ENCODE measurements at regions not wholly inside any gene's neighbourhood (a gene's known extent, or its start where the extent isn't known, plus 50 kb on each side); places are given as distances from the start of the nearest gene placed in this dataset.

- ChIA-PET CTCF (no interaction called here), RAD21 (ENCODE audit: low non-redundant PET in 1 of 2, low total read pairs in 2 of 2, uncharacterized antibody in 2 of 2, unreplicated experiment in 2 of 2) (no interaction called here), POLR2A (no interaction called here)
- BruUV-seq (replicated peaks): no TSS peak
- no peaks in the 10 kb centered on the region for H3K36me3 ChIP-seq (ENCODE audit: control insufficient read depth in 1 of 2, insufficient read depth in 2 of 2, low read length in 2 of 2)
- H3K79me2 ChIP-seq (ENCODE audit: insufficient read depth, low read length): no peaks in the 10 kb centered on the region
- H4K20me1 ChIP-seq (ENCODE audit: insufficient read depth): no peaks in the 10 kb centered on the region
- H3K9me3 ChIP-seq (ENCODE audit: control insufficient read depth in 1 of 2, insufficient read depth in 1 of 2, low read depth in 1 of 2, low read length in 2 of 2): no peaks in the 10 kb centered on the region
- TF ChIP-seq ZFX (IDR thresholded peaks at IDR 0.05) (no peak), ELF1 (IDR thresholded peaks at IDR 0.05; ENCODE audit: borderline replicate concordance, low read depth) (no peak), POLR2AphosphoS5 (IDR thresholded peaks at IDR 0.05; ENCODE audit: low read depth, low read length) (no peak), SP1 (IDR thresholded peaks at IDR 0.05; ENCODE audit: low read depth) (no peak)
- H3K4me2 ChIP-seq (ENCODE audit: low read length): no peak overlapping the region
- 0 out of 4 replicates have a peak, but pooled peaks cover 0 to 4% of the 10 kb centered on the region in 2 experiments for H3K4me1 ChIP-seq (ENCODE audit: control insufficient read depth in 1 of 2, insufficient read depth in 2 of 2, low read length in 2 of 2)
- H3K9me2 ChIP-seq (ENCODE audit: insufficient read depth): peaks cover 4% of the 10 kb centered on the region; the same call in 1 of the 2 replicates
- no peak overlapping the region for H3K4me3 ChIP-seq (replicated peaks in 1 of 2; ENCODE audit: low read depth in 1 of 2, low read length in 2 of 2)
- H3K9ac ChIP-seq (ENCODE audit: low read length): no peak overlapping the region
- no peak overlapping the region for H3K27ac ChIP-seq (ENCODE audit: low read depth, low read length)
- H3K27me3 ChIP-seq (ENCODE audit: insufficient read depth, low read length): no peaks in the 10 kb centered on the region
- intact Hi-C loops (cut with micrococcal nuclease): no loop called here
- no peak for ATAC-seq
- no peak for DNase-seq (ENCODE audit: low read depth, low spot score)
- H2AFZ ChIP-seq (ENCODE audit: low read depth, low read length, poor library complexity, severe bottlenecking): no peak overlapping the region
Observed at GRCh38 chr2:48045613-48046012, 139.3 kb upstream of the FBXO11 start.

- Histone ChIP-seq H3K4me3 (replicated peaks in 1 of 2; ENCODE audit: low read depth in 1 of 2, low read length in 2 of 2) (no peak overlapping the region), H3K9me3 (ENCODE audit: control insufficient read depth in 1 of 2, insufficient read depth in 1 of 2, low read depth in 1 of 2, low read length in 2 of 2) (no peaks in the 10 kb centered on the region), H3K9ac (ENCODE audit: low read length) (no peak overlapping the region), H3K4me1 (ENCODE audit: control insufficient read depth in 1 of 2, insufficient read depth in 2 of 2, low read length in 2 of 2) (0 out of 4 replicates have a peak, but pooled peaks cover 0 to 4% of the 10 kb centered on the region in 2 experiments), H3K79me2 (ENCODE audit: insufficient read depth, low read length) (no peaks in the 10 kb centered on the region), H3K36me3 (ENCODE audit: control insufficient read depth in 1 of 2, insufficient read depth in 2 of 2, low read length in 2 of 2) (no peaks in the 10 kb centered on the region), H3K27me3 (ENCODE audit: insufficient read depth, low read length) (no peaks in the 10 kb centered on the region), H3K9me2 (ENCODE audit: insufficient read depth) (peaks cover 4% of the 10 kb centered on the region; the same call in 1 of the 2 replicates), H4K20me1 (ENCODE audit: insufficient read depth) (no peaks in the 10 kb centered on the region), H3K27ac (ENCODE audit: low read depth, low read length) (no peak overlapping the region), H2AFZ (ENCODE audit: low read depth, low read length, poor library complexity, severe bottlenecking) (no peak overlapping the region), H3K4me2 (ENCODE audit: low read length) (no peak overlapping the region)
- ChIA-PET CTCF (no interaction called here), POLR2A (no interaction called here), RAD21 (ENCODE audit: low non-redundant PET in 1 of 2, low total read pairs in 2 of 2, uncharacterized antibody in 2 of 2, unreplicated experiment in 2 of 2) (no interaction called here)
- intact Hi-C loops (cut with micrococcal nuclease): no loop called here
- DNase-seq (ENCODE audit: low read depth, low spot score) (no peak), ATAC-seq (no peak)
- BruUV-seq (replicated peaks): no TSS peak
- TF ChIP-seq FOSL1 (IDR thresholded peaks at IDR 0.05; ENCODE audit: low read depth) (no peak), POLR2AphosphoS5 (IDR thresholded peaks at IDR 0.05; ENCODE audit: low read depth, low read length) (no peak), SIN3A (IDR thresholded peaks at IDR 0.05; ENCODE audit: low read depth) (no peak), POLR2A (IDR thresholded peaks at IDR 0.05; ENCODE audit: borderline replicate concordance, extremely low read depth, insufficient read depth, insufficient read length) (no peak), ZFX (IDR thresholded peaks at IDR 0.05) (no peak), CEBPB (IDR thresholded peaks at IDR 0.05; ENCODE audit: low read depth) (no peak), ZNF274 (IDR thresholded peaks at IDR 0.05; ENCODE audit: low read depth, low read length) (no peak), CTCF (IDR thresholded peaks at IDR 0.05 in 2 of 3, conservative IDR thresholded peaks at IDR 0.05 in 1 of 3; ENCODE audit: borderline replicate concordance in 1 of 3, insufficient read depth in 1 of 3, low read depth in 2 of 3, low read length in 2 of 3) (no peak), ZBTB33 (IDR thresholded peaks at IDR 0.05; ENCODE audit: extremely low read depth, insufficient replicate concordance, low read length) (no peak)
Observed at GRCh38 chr2:48048476-48049171, 142.3 kb upstream of the FBXO11 start.
